HepG2 (cell line): ENCODE measurements at regions not wholly inside any gene's neighbourhood (a gene's known extent, or its start where the extent isn't known, plus 50 kb on each side); places are given as distances from the start of the nearest gene placed in this dataset.
A peak's percentile ranks its signal among the peaks of the same experiment; 100 is the strongest.

Experiments used
- ATAC-seq: fragments of 200-7000 bp; cut with Tn5 transposase; 3 replicates; pipeline ENCODE4 v1.9.1; 2020; ENCODE audit warnings: mild to moderate bottlenecking, moderate library complexity
- BruUV-seq: library from RNA; stranded (reverse); fragments of 400-500 nt; replicated peaks from 2 replicates; lab custom pipeline; 2021; lab: Mats Ljungman, UMichigan
- CTCF ChIA-PET: fragments of 300-600 bp; formaldehyde crosslinking; extraction: SDS; loops from one replicate; lab custom pipeline; 2021; ENCODE audit warnings: low total read pairs, inconsistent platforms, low intra/inter-chr PET ratio; lab: Yijun Ruan, JAX
- POLR2A ChIA-PET: fragments of 350-600 bp; sonication (Branson Sonifier 250); formaldehyde crosslinking; loops from one replicate; lab custom pipeline; 2020; ENCODE audit warnings: antibody characterized with exemption, inconsistent platforms; lab: Yijun Ruan, JAX
- DNase-seq: peaks from one replicate; pipeline ENCODE4 v3.0.0-alpha.2; 2015; ENCODE audit warnings: low spot score
- FAIRE-seq: peaks from 3 replicates; lab custom pipeline; 2011; peaks lifted over from hg19 to GRCh38; lab: Jason Lieb, UNC
- H2AFZ ChIP-seq: one replicate; pipeline ENCODE4 v1.6.1; 2011; ENCODE audit warnings: low read length, inconsistent platforms
- H3K27ac ChIP-seq: fragments of 300-600 bp; 3 replicates; pipeline ENCODE4 v1.8.0; 2011; ENCODE audit warnings: mixed run types, mild to moderate bottlenecking, mixed read lengths, low read length, inconsistent platforms; ENCODE audit not compliant: insufficient read depth; ENCODE audit errors: extremely low read length
- H3K27me3 ChIP-seq, 2 experiments: fragments of 200-600 bp in 1 of 2; 2 replicates in 1 of 2; 3 replicates in 1 of 2; pipeline versions ENCODE4 v1.6.0 to v1.8.0; 2011; ENCODE audit warnings: low read length in 2 of 2, mild to moderate bottlenecking in 2 of 2, moderate library complexity in 2 of 2, inconsistent platforms in 1 of 2; ENCODE audit not compliant: insufficient read depth in 2 of 2, control insufficient read depth in 1 of 2
- H3K36me3 ChIP-seq, 2 experiments: fragments of 200-600 bp in 1 of 2; replicated peaks in 1 of 2; 2 replicates in 1 of 2; 3 replicates in 1 of 2; pipeline versions ENCODE4 v1.5.1 to v1.8.0; 2011; ENCODE audit warnings: low read length in 2 of 2, inconsistent platforms in 1 of 2; ENCODE audit not compliant: insufficient read depth in 2 of 2, control insufficient read depth in 1 of 2
- H3K4me1 ChIP-seq: 2 replicates; pipeline ENCODE4 v1.5.1; 2012; ENCODE audit warnings: low read length, inconsistent platforms; ENCODE audit not compliant: insufficient read depth
- H3K4me2 ChIP-seq: 2 replicates; pipeline ENCODE4 v1.6.0; 2011; ENCODE audit warnings: low read depth, low read length, inconsistent platforms
- H3K4me3 ChIP-seq, 3 experiments: fragments of 200-600 bp in 1 of 3; sonication (generic), shearing (Covaris generic) in 1 of 3; replicated peaks in 1 of 3; 2 replicates each; pipeline ENCODE4 v1.5.1; 2011 to 2016; ENCODE audit warnings: low read length in 3 of 3, inconsistent platforms in 2 of 3, low read depth in 2 of 3, mild to moderate bottlenecking in 2 of 3, control low read depth in 1 of 3, mixed read lengths in 1 of 3; ENCODE audit not compliant: insufficient read depth in 1 of 3
- H3K79me2 ChIP-seq: one replicate; pipeline ENCODE4 v1.6.1; 2011; ENCODE audit warnings: low read length, inconsistent platforms; ENCODE audit not compliant: insufficient read depth
- H3K9ac ChIP-seq: 2 replicates; pipeline ENCODE4 v1.6.0; 2011; ENCODE audit warnings: mild to moderate bottlenecking, low read depth, low read length, inconsistent platforms; ENCODE audit not compliant: insufficient read depth
- H3K9me3 ChIP-seq: 2 replicates; pipeline ENCODE4 v1.5.1; 2012; ENCODE audit warnings: mild to moderate bottlenecking, low read length
- H4K20me1 ChIP-seq: 2 replicates; pipeline ENCODE4 v1.6.0; 2011; ENCODE audit warnings: inconsistent platforms, mild to moderate bottlenecking, low read length, moderate library complexity; ENCODE audit not compliant: insufficient read depth
- CEBPB ChIP-seq: IDR thresholded peaks from 2 replicates; pipeline ENCODE4 v1.6.1; 2011; ENCODE audit warnings: low read depth, low read length, improper control_type of control experiment, borderline replicate concordance
- GPBP1L1 ChIP-seq: sonication (generic); formaldehyde crosslinking; IDR thresholded peaks from 2 replicates; pipeline ENCODE4 v1.5.0; 2020; ENCODE audit warnings: mild to moderate bottlenecking, missing genetic modification reagents
- KLF12 ChIP-seq: sonication (generic); formaldehyde crosslinking; IDR thresholded peaks from 2 replicates; pipeline ENCODE4 v1.4.0; 2020; ENCODE audit warnings: missing genetic modification reagents, borderline replicate concordance
- MED13 ChIP-seq: sonication (generic); formaldehyde crosslinking; IDR thresholded peaks from 2 replicates; pipeline ENCODE4 v1.5.0; 2020; ENCODE audit warnings: missing genetic modification reagents
- NR1H2 ChIP-seq: sonication (generic); formaldehyde crosslinking; IDR thresholded peaks from 2 replicates; pipeline ENCODE4 v1.8.1; 2022; ENCODE audit warnings: low read depth, missing genetic modification reagents, borderline replicate concordance
- SP5 ChIP-seq: IDR thresholded peaks from 2 replicates; pipeline ENCODE4 v1.6.1; 2016; ENCODE audit warnings: low read depth, borderline replicate concordance
- TIGD3 ChIP-seq: sonication (generic); formaldehyde crosslinking; IDR thresholded peaks from 2 replicates; pipeline ENCODE4 v1.5.1; 2020; ENCODE audit warnings: mild to moderate bottlenecking, missing genetic modification reagents, borderline replicate concordance
- ZBTB49 ChIP-seq: sonication (generic); formaldehyde crosslinking; IDR thresholded peaks from 2 replicates; pipeline ENCODE4 v1.4.0; 2020; ENCODE audit warnings: missing genetic modification reagents, borderline replicate concordance
- ZNF101 ChIP-seq: sonication (generic); formaldehyde crosslinking; IDR thresholded peaks from 2 replicates; pipeline ENCODE4 v1.4.0; 2020; ENCODE audit warnings: mild to moderate bottlenecking, low read depth, missing genetic modification reagents, borderline replicate concordance
- WGBS: methylation state at CpG from one replicate; pipeline ENCODE4 v1.1.6; 2017; ENCODE audit warnings: low lambda C conversion rate; 5-methylcytosine and 5-hydroxymethylcytosine counted together
- in situ Hi-C: cut with HindIII; loops from 2 replicates; pipeline ENCODE4 v1.10.0; 2017; ENCODE audit warnings: low pct_unique_long_range_greater_than_20kb; ENCODE audit not compliant: extremely low pct_ligation_motif_present
- intact Hi-C: fragments of 100-400 bp; cut with micrococcal nuclease; formaldehyde crosslinking; loops from one replicate; pipeline ENCODE4 v1.10.0; 2022; ENCODE audit not compliant: unreplicated experiment

GRCh38 chr20:56932575-56933330 is 303.6 kb downstream of the TFAP2C start:
- no peak for ATAC-seq
- Histone ChIP-seq H3K4me1 (no peaks in the 10 kb centered on the region), H3K9me3 (no peaks in the 10 kb centered on the region), H3K4me3 (no peak overlapping the region), H3K79me2 (no peaks in the 10 kb centered on the region)
- peak; percentile 70 for FAIRE-seq
- BruUV-seq, result no TSS peak
- 48% methylated on average over 6 of the region's 6 CpGs for WGBS
- TF ChIP-seq NR1H2 (no peak), CEBPB (peak; percentile 20; the same call in 1 of the 2 replicates)
- TF ChIP-seq, all 625 proteins: peak for 1
- ChIA-PET POLR2A (no interaction called here), CTCF (no interaction called here)
- H3K27me3 ChIP-seq, result peaks cover 0 to 32% of the 10 kb centered on the region in 2 experiments; a peak in 3 of 5 replicates
- H3K36me3 ChIP-seq, result no peaks in the 10 kb centered on the region
- H2AFZ ChIP-seq, result no peak overlapping the region
- intact Hi-C loops, result no loop called here
- no peak overlapping the region for H3K27ac ChIP-seq
- no peak for DNase-seq
- H3K4me2 ChIP-seq, result no peak overlapping the region
- no peaks in the 10 kb centered on the region for H4K20me1 ChIP-seq
- in situ Hi-C loops, result no loop called here
- no peak overlapping the region for H3K9ac ChIP-seq

GRCh38 chr20:56933331-56933698 is 304.2 kb downstream of the TFAP2C start:
- H3K79me2 ChIP-seq, result no peaks in the 10 kb centered on the region
- FAIRE-seq, result no peak
- ChIA-PET POLR2A (no interaction called here), CTCF (no interaction called here)
- no peak overlapping the region for H3K4me2 ChIP-seq
- no peak overlapping the region for H3K4me3 ChIP-seq
- 5% methylated on average over 3 of the region's 3 CpGs for WGBS
- H3K27me3 ChIP-seq, result peaks cover 0 to 28% of the 10 kb centered on the region in 2 experiments; a peak in 3 of 5 replicates
- H3K27ac ChIP-seq, result no peak overlapping the region
- no TSS peak for BruUV-seq
- no peaks in the 10 kb centered on the region for H3K9me3 ChIP-seq
- no peaks in the 10 kb centered on the region for H3K36me3 ChIP-seq
- no peaks in the 10 kb centered on the region for H4K20me1 ChIP-seq
- intact Hi-C loops, result no loop called here
- no peak for DNase-seq
- no peaks in the 10 kb centered on the region for H3K4me1 ChIP-seq
- ATAC-seq, result no peak
- H3K9ac ChIP-seq, result no peak overlapping the region
- no peak overlapping the region for H2AFZ ChIP-seq
- in situ Hi-C loops, result no loop called here
- TF ChIP-seq SP5 (CRISPR knock-in tag) (no peak), KLF12 (no peak), MED13 (CRISPR knock-in tag) (no peak), ZBTB49 (no peak), TIGD3 (no peak), GPBP1L1 (no peak), ZNF101 (CRISPR knock-in tag) (no peak)
